DMS153 treated with DMSO at 0.1 percent for 48 hours (cell line): ENCODE measurements at regions not wholly inside any gene's neighbourhood (a gene's known extent, or its start where the extent isn't known, plus 50 kb on each side); places are given as distances from the start of the nearest gene placed in this dataset.
"Not testable (repeated sequence)": the region's sequence is repeated elsewhere in the genome, so short reads cannot be mapped to it uniquely, and the experiment has no call there.

Source experiments
- DNase-seq: peaks from one replicate; lab custom pipeline; 2025; ENCODE audit not compliant: unreplicated experiment; lab: John Stamatoyannopoulos, UW

DNA sequence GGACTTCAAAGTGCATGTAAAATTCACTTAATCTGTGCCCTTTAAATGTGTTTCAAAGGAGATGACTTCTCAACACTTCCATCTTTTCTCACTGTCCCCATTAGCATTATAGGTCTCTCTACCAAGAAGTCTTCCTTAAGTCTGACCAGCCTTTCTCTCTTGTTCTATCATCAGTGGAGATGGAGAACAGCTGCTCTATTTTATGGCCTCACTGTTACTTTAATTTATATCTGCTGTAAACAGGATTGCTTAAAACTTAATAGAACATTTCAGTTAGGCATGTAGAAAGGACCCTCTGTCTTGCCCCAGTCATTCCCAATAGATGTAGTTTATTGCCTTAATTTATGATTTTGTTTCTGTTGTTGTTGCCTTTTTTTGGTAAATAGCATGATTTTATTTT is 86.0 kb upstream of the CDC42EP3 start:
- not testable (repeated sequence) for DNase-seq

DNA sequence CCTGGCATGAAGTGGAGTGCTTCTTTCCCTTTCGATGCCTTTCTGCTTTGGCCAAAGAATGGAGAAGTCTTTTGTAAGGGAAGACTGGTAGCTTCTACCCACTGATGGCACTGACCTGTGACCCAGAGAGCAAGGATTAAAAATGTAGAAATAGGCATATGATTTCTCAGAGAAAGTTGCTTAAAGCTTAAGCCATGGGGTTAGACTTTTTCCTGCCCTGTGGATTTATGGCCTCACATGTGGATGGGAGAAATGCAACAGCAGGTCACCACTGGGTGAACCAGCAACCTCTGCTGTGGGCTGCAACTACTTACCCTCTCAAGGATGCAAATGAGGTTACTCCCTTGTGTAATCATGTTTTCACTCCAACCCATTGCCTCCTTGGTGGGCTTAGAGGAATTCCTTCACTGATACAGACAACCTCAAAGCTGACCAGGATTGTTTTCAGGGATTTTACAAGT is 86.7 kb upstream of the CDC42EP3 start:
- not testable (repeated sequence) for DNase-seq

DNA sequence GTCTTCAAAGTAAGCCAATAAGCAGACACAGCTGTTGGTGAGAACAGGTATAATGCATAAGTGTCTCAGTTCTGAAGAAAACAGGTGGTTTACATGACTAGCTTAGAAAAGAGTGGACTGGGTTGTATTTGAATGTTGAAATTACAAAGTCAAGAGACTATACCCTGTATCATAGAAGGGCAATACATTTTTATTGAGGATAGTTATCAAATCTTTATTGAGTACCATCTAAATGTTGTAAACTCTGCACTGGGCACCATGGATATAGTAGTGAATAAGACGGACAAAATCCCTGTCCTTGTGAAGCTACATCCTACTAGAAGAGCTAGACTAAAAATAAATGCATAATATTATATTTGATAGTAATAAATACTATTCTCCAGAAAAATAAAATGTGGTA is 88.5 kb upstream of the CDC42EP3 start:
- DNase-seq = not testable (repeated sequence)

DNA sequence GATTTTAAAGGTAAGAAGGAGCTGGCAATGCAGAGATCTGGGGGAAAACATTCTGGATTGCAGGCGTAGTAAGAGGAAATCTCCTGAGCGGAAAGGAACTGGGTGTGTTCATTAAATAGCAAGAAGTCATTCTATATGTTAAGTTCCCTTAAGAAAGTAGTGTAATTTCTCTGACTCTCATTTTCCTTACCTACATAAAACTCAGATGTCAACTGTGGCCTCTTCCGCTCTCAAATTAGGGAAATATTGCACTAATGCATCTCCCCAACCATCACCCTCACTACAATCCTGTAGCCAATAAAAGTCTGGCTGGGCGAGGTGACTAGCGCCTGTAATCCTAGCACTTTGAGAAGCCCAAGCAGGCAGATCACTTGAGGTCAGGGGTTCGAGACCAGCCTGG is 89.0 kb upstream of the CDC42EP3 start:
- no peak for DNase-seq

DNA sequence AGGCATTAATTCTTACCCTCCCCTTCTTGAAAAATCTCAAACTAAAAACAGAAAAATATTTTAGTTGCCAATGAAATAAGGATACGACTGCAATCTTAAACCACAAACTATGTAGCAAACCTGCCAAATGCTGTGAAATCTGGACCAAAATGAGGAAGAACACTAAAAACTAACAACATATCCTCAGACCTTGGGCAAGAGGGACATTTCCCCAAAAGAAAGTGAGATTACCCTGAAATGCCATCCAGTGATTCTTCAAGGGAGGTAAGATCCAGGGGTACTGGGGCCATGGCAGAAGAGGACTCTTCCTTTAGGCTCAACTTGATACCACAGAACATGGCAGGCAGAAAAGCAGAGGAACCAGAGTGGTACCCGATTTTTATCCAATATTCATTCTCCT is 90.8 kb upstream of the CDC42EP3 start:
- DNase-seq = not testable (repeated sequence)

DNA sequence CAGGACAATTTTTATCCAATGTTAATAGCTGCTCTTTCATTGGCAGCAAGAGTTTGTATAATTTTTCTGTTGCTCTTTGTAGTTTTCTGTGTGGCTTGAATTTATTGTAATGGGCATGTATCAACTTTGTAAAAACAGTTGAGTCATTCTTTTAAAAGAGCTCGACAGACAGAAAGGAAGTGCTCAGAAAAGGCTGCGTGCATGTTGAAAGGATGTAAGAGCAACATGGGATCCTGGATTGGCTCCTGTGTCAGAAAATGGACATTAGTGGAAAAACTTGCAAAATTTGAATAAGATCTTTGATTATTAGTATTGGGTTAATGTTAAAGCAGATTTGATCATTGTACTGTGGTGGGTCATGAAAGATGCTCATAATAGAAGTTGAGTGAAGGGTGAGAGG is 93.3 kb upstream of the CDC42EP3 start:
- DNase-seq = no peak

DNA sequence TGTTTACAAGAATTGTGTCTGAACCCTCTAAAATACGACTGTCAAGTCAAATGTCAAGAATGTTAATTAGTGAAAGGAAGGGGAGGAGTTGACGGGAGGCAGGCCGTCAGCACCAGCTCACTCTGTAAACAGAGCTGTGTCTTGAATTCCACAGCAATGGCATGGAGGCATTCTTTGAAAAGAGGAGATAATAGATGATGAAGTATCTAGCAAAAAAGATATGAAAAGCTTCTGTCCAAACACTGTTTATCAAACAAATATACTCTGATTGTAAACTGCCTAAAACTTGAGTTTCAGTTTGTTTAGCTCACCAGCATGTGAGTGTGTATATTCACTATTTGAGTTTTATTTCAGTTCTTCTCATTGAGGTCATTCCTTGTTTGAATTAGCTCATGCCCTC is 94.7 kb upstream of the CDC42EP3 start:
- DNase-seq = no peak

DNA sequence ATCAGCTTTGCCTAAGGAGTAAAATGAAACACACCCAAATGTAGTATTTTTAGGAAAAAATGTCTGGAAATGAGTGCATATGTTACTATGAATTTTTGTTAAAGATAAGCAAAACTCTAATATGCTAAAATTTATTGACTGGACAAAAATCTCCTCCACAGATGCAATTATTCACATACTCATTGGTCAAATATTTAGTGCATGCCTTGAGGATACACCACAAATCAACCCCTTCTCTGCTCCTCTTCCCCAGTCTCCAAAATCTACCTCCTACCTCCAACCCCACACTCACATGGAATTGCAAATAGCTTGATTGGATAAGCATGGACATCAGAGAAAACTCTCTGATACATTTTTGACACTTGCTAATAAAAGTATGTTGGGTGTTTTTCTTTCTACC is 95.6 kb upstream of the CDC42EP3 start:
- DNase-seq = no peak

DNA sequence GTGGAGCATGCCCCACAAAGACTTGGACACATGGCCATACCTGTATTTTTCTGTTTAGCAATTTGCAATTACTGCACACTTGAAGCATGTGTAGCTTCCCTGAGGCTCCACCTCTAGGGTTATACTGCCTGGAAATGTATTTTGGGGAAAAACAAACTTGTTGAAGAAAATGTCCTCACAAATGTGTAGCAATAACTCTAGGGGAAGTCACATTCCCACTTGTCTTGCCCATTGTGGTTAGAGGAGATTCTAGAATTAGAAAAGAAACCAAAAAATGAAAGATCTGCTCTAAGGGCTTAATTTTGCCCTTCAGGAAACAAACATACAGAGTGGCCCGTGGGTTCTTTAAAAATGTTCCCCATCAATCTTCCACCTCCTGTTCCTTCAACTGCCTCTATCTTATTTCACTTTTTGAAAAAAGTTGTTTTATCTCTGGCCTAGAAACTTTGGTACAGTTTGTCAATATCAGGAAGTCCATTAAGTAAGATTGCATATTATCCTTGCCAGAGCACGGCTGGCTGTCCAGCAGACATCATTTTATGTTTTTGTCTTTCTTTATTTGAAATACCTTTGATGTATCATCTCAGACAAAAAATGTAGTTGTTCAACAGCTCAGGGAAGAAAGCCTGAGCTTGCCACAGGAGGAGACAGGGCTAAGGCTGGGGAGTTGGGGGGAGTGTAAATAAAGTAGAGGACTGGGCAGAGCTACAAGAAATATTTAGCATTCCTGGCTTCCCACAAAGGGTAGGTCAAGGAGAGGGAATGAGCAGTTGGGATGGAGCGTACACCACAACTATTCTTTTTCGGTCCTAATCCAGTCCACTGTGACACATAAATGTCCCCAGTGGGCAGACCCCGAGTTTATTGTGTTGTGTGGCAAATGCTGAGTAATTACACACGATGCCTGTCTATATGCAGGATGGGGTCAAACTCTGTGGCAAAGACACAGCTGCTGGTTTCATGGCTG is 96.8 kb upstream of the CDC42EP3 start:
- no peak for DNase-seq

DNA sequence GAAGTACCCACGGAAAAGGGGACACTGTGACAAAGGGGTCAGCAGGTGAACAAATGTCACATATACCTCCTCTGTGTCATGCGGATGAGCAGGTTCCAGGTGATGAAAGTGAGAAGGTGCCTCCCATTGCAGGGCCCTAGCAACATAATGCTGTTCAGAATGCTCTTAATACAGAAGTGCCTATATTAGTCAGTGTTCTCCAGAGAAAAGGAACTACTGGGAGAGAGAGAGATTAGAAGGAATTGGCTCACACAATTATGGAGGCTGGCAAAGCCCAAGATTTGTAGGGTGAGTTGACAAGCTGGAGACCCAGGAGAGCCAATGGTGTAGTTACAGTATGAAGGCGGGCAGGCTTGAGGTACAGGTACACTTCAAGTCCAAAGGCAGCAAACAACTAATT is 98.1 kb upstream of the CDC42EP3 start:
- no peak for DNase-seq

DNA sequence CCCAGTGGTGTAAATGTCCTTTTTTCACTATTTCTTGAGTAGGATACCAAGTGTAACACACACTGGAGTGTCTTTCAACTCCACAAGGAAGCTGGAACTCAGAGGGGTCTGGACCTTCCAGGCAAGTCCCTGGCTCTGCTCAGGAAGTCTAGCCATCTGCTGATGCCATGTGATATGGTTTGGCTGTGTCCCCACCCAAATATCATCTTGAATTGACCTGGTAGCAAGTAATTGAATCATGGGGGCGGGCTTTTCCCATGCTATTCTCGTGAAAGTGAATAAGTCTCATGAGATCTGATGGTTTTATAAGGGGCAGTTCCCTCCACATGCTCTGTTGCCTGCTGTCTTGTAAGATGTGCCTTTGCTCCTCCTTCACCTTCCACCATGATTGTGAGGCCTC is 99.4 kb upstream of the CDC42EP3 start:
- no peak for DNase-seq

DNA sequence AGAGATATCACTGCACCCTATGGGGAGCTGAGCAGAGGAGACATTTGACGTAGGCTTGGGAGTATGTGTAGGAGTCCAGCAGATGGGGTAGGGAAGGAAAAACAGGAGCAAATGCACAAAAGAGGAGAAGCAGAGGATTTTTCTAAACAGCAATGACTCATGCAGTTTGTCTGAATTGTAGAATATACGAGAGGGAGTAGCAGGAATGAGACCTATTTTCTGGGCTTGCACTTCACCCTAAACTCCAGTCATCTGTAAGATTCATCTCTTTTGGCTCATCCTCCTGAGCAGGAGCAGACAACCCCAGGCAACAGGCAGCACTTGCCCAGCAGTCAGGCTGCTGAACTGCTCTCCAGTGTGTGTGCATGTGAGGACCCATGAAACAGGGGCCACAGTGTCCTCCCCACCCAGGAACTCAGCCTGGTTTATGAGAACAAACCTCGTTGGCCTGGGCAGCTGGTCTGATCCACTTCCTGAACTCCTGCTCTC is 100.2 kb upstream of the CDC42EP3 start:
- no peak for DNase-seq

DNA sequence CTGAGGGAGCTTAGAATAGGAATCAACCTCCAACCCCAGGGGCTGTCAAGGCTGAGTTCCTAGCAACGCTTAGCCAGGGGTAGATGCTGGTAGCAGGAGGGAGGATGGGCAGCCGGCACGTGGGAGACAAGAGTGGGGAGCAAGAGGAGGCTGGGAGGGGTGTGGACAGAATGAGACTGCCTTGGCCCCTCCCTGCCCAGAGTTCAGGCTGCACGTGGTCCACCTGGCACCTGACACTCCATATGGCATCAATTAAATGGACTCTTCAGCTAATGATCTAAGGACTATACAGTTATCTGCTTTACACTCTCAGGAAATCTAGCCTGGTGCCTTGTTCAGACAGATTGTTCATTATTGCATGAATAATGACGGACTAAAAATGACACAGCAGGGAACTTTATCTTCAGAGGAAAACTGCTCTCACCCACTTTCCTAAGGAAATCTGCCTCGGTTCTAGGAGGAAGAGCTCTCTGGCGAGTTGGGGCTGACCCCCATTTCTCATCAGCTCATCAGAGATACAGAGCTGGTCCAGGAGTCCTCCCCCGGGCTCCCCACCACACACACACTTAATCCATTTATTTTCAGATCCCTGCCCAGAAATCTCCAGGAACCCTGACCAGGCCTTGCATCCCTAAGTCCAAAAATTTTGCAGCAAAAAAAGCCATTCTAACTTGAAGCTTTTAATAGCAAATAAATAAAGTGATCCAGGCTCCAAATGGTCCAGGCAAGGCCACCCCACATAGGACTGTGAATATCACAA is 102.1 kb upstream of the CDC42EP3 start:
- DNase-seq = no peak

DNA sequence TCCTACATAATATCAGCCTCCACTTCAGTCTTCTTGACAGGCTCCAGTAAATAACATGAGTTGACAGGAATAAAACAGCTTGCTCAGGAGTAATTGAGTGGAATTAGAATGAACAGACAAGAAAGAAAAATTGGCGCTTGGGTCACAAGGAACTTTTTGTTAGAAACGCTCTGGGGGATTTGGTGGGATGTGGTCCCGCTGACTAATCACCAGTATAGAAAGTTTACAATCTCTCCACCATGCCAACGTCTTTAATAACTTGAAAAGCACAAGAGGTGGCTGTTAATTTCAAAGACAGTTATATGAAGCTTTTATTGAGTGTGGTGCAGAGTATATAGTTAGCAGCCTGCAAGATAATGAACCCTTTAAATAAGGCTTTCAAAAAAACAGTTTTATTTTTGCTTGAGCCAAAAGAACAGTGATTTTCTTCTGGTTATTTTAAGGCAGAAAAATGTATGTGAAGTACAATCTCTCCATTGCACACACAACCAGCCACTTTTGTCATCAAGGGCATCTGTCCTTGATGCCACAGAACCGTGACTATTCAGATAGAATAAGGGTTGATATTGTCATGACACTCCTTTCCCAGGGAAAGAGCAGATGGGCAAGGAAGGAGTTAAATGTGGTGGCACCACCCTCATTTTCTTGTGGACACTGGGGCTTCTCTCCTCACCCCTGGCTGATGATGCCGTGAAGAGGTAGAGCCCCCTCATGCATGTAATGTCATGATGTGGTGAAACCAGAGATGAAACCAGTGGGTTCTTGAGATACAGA is 102.9 kb upstream of the CDC42EP3 start:
- not testable (repeated sequence) for DNase-seq

DNA sequence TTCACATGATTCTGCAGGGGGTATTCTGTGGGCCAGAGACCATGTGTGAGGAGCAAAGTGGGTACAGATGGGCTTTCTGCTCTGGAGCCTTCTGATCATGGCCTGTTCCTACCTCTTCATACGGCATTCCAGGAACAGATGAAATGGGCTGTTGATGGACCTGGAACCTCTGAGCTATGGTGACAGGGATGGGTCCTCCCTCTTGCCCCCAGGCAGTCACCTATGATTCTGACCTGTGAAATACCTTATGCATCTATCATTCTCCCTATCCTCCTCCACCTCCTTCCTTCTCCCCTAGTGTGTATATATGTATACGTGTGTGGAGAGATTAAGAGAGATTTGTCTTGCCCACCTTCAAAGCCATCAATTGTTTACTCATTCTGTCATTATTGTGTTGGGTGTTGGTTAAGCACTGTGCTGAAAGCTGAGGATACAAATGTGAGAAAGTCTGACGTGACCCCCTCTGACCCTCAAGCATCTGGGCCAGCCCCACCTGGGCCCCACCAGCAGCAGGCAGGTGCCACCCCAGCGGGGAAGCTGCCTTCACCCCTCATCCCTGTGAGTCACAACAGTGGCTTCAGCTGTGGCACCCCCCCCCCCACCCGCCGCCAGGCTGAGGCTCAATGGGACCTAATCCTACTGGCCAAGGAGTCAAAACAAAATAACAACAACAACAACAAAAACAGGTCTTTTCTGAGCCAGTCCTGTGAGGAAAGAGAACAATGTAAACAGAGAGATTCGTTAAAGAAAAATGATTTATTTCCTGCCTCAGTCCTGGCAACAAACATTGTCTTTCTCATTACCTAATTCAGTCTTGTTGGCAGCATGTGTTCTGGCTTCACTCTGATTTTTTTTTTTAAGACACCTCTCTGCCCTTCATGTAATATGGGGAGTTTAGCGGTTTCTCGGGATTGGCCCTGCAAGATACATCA is 103.8 kb upstream of the CDC42EP3 start:
- DNase-seq = no peak

DNA sequence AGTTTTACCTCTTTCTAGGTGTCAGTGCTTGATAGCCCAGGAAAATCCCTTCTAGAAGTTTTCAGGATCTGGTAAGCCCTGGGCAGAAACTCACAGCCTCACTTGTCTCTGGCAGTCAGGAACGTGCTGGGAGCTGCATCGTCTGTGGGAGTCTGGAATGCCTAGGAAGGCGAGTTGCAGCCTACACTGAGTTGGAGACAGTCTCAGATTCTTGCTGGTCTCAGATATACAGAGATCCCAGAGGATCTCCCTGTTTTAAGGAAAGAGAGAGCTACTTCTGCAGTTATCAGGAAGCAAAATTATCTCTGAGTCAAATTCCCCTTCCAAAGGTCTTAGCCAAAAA is 104.4 kb upstream of the CDC42EP3 start:
- no peak for DNase-seq

DNA sequence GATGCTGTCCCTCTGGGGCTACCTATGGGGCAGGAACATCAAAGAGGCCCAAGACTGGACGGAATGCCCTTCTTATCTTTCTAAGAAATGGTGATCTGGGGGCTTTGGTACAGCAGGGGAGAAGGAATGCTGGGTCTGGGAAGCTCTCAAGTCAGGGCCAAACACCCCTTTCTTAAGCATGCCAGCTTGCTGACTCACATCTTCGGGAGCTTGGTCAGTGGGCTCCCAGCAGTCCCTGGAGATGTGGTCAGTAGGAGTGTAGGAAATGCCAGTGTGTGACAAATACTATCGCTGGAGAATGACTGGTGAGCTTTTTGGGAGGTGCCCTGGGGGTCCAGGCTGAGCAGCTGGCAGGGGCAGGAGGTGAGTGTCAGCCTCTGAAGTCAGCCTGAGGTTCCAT is 105.0 kb upstream of the CDC42EP3 start:
- no peak for DNase-seq

DNA sequence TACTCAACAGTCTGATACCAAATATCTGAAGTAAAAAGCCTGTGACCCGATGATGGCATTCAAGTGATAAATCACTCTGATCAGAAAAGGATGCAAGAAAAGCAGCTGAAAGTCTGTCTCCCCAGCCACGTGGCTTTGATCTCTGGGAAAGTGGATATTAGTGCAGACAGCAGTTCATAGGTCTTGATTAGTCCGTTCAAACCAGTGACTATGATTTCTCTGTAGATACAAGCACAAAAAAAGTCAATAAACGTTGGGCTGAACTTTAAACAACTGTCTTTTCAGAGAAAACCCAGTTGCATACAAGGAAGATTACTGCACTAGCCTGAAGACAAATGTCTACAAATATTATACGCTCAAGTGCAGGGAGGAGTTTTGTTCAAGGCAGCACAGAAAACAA is 107.7 kb upstream of the CDC42EP3 start:
- no peak for DNase-seq

DNA sequence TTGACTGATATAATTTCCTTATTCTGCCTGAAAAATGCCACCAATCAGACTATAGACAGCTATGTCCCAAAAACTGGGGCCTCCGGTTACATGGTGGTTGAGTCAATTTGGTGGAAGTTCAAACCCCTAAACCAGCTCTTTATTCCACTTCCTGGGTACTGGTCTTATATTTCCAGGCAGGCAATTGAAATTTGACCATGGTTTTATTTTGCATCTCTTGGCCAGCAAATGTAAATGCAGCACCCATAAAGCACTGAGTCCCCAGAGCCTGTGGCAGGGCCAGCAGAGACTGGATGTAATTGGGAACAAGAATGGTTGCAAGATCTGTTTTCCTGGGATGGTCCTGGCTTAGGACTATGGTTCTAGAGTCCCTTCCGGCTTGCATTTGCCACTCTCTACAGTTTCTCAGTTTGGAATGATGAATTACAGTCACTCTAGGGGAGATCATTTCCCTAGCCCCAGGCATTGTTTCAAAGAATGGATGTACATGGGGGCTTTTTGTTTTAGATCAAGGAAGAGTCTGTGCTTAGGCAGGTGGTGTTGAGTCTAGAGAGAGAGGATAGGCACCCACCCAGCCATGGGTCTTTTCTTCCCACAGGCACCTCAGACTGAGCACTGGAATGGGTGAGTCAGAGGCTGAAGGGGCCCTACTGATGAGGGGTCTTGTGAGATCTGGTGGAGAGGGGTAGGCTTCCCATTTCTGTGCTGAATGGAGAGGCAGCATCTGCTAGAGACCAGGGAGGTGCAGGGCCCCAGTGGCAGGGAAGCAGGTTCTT is 108.4 kb upstream of the CDC42EP3 start:
- no peak for DNase-seq

DNA sequence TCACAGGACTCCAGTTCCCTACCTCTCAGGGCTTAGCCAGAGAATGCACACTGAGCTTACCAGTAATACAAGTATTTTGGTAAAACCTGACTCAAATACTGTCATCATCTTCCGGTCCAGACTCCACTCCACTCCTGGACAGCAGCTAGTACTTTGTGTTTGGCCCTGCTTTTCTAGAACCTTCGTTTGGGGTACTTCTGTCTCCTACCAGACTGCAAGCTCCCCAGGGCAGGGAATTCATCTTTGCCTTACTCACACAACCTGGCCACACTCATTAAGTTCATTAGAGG is 108.9 kb upstream of the CDC42EP3 start:
- DNase-seq = no peak
